GM12878 (cell line): ENCODE measurements at regions not wholly inside any gene's neighbourhood (a gene's known extent, or its start where the extent isn't known, plus 50 kb on each side); places are given as distances from the start of the nearest gene placed in this dataset.

Experiments
- ATAC-seq: fragments of 200-7000 bp; cut with Tn5 transposase; 3 replicates; pipeline ENCODE4 v1.9.1; 2020; ENCODE audit warnings: mild to moderate bottlenecking, moderate library complexity
- BruUV-seq: library from RNA; stranded (reverse); fragments of 400-500 nt; replicated peaks from 2 replicates; lab custom pipeline; 2021; lab: Mats Ljungman, UMichigan
- CTCF ChIA-PET: fragments of 300-600 bp; sonication (Branson Sonifier 250); formaldehyde crosslinking; extraction: SDS; loops from one replicate; lab custom pipeline; 2021; ENCODE audit warnings: inconsistent platforms; lab: Yijun Ruan, JAX
- POLR2A ChIA-PET: fragments of 350-600 bp; formaldehyde crosslinking; extraction: SDS; loops from one replicate; lab custom pipeline; 2021; ENCODE audit warnings: inconsistent platforms; lab: Charles Lee
- RAD21 ChIA-PET: fragments of 300-600 bp; sonication (Branson Sonifier 250); formaldehyde crosslinking; loops from one replicate; lab custom pipeline; 2023; ENCODE audit warnings: antibody characterized with exemption; ENCODE audit not compliant: unreplicated experiment; lab: Charles Lee
- SMC1A ChIA-PET: fragments of 300-600 bp; sonication (Branson Sonifier 250); formaldehyde crosslinking; loops from one replicate; lab custom pipeline; 2023; ENCODE audit not compliant: unreplicated experiment, uncharacterized antibody; lab: Charles Lee
- DNase-seq: peaks from one replicate; pipeline ENCODE4 v3.0.0-alpha.2; 2011; ENCODE audit warnings: low read depth, low spot score
- FAIRE-seq: peaks from 3 replicates; lab custom pipeline; 2011; peaks lifted over from hg19 to GRCh38; lab: Jason Lieb, UNC
- H2AFZ ChIP-seq: 2 replicates; pipeline ENCODE4 v1.6.0; 2011; ENCODE audit warnings: low read depth, low read length, control low read depth; ENCODE audit not compliant: control insufficient read depth
- H3K27ac ChIP-seq: 2 replicates; pipeline ENCODE4 v1.5.1; 2011; ENCODE audit warnings: control low read depth; ENCODE audit not compliant: control insufficient read depth, insufficient read depth
- H3K27me3 ChIP-seq, 2 experiments: replicated peaks in 1 of 2; 2 replicates each; pipeline versions ENCODE4 v1.6.0 to v1.6.1; 2011; ENCODE audit warnings: low read length in 1 of 2; ENCODE audit not compliant: control insufficient read depth in 2 of 2, insufficient read depth in 2 of 2
- H3K36me3 ChIP-seq, 2 experiments: 2 replicates each; pipeline ENCODE4 v1.5.1; 2011; ENCODE audit warnings: low read length in 1 of 2; ENCODE audit not compliant: control insufficient read depth in 2 of 2, insufficient read depth in 2 of 2
- H3K4me1 ChIP-seq: 2 replicates; pipeline ENCODE4 v1.6.1; 2011; ENCODE audit warnings: mild to moderate bottlenecking, low read length, moderate library complexity, mixed read lengths; ENCODE audit not compliant: control insufficient read depth, insufficient read depth
- H3K4me2 ChIP-seq: 2 replicates; pipeline ENCODE4 v1.6.0; 2011; ENCODE audit warnings: control low read depth; ENCODE audit not compliant: control insufficient read depth, insufficient read depth
- H3K4me3 ChIP-seq: fragments of 200-600 bp; sonication (generic); 2 replicates; pipeline ENCODE4 v1.5.1; 2016
- H3K79me2 ChIP-seq: 2 replicates; pipeline ENCODE4 v1.6.0; 2011; ENCODE audit warnings: low read length; ENCODE audit not compliant: control insufficient read depth, insufficient read depth
- H3K9ac ChIP-seq: 2 replicates; pipeline ENCODE4 v1.8.0; 2011; ENCODE audit warnings: low read length, control low read depth, mixed read lengths; ENCODE audit not compliant: control insufficient read depth, insufficient read depth
- H3K9me3 ChIP-seq: replicated peaks from 3 replicates; pipeline ENCODE4 v1.5.1; 2011; ENCODE audit warnings: mild to moderate bottlenecking, low read length; ENCODE audit not compliant: control insufficient read depth, insufficient read depth
- H4K20me1 ChIP-seq: 2 replicates; pipeline ENCODE4 v1.6.0; 2011; ENCODE audit not compliant: control insufficient read depth, insufficient read depth
- ATF2 ChIP-seq: IDR thresholded peaks from 2 replicates; pipeline ENCODE4 v1.6.1; 2012; ENCODE audit warnings: low read length, inconsistent platforms
- BHLHE40 ChIP-seq, 2 experiments: fragments of 450-650 bp in 1 of 2; IDR thresholded peaks; 2 replicates each; pipeline ENCODE4 v1.6.1; 2011 to 2017; ENCODE audit warnings: low read depth in 2 of 2, borderline replicate concordance in 1 of 2, improper control_type of control experiment in 1 of 2, low read length in 1 of 2, mild to moderate bottlenecking in 1 of 2
- GATAD2B ChIP-seq: fragments of 450-650 bp; conservative IDR thresholded peaks from 2 replicates; pipeline ENCODE4 v1.6.1; 2017; ENCODE audit warnings: low read depth, mild to moderate bottlenecking, moderate library complexity
- MEF2A ChIP-seq: IDR thresholded peaks from 2 replicates; pipeline ENCODE4 v1.6.1; 2011; ENCODE audit warnings: low read depth, mild to moderate bottlenecking, low read length, moderate library complexity; ENCODE audit not compliant: insufficient read depth
- NR2C1 ChIP-seq: fragments of 450-650 bp; IDR thresholded peaks from 2 replicates; pipeline ENCODE4 v1.6.1; 2017; ENCODE audit warnings: antibody characterized with exemption, mild to moderate bottlenecking, moderate library complexity
- WGBS: methylation state at CpG from one replicate; pipeline ENCODE4 v1.1.6; 2016; ENCODE audit warnings: low lambda C conversion rate; ENCODE audit not compliant: insufficient replicate concordance, insufficient coverage; ENCODE audit errors: missing lambda C conversion rate; 5-methylcytosine and 5-hydroxymethylcytosine counted together
- in situ Hi-C: fragments of 300-500 bp; cut with MboI; formaldehyde crosslinking; loops from 9 replicates; pipeline ENCODE4 v1.14.3; 2018; ENCODE audit warnings: mixed read lengths
- intact Hi-C: fragments of 100-400 bp; cut with micrococcal nuclease; formaldehyde crosslinking; loops from one replicate; pipeline ENCODE4 v1.14.2; 2022; ENCODE audit not compliant: unreplicated experiment

GRCh38 chr12:75583355-75583754, 71.9 kb upstream of the KRR1 start:
- DNase-seq = no peak
- SMC1A ChIA-PET = interaction anchor here (1.9 to 2.2 kb wide), 2 partner anchors 8 to 19 kb away, joined by 5 to 11 read pairs; no protein-coding TSS in a partner anchor
- 64% methylated on average over 3 of the region's 3 CpGs for WGBS
- Histone ChIP-seq H2AFZ (no peak overlapping the region), H3K27me3 (no peaks in the 10 kb centered on the region), H3K4me2 (no peak overlapping the region), H3K4me3 (no peak overlapping the region)
- in situ Hi-C loops = no loop called here
- BruUV-seq = no TSS peak
- RAD21 ChIA-PET = interaction anchor here (0.5 kb wide), 1 partner anchor 687 kb away, joined by 3 read pairs; no protein-coding TSS in a partner anchor
- TF ChIP-seq GATAD2B (no peak), ATF2 (no peak), NR2C1 (no peak), MEF2A (no peak), BHLHE40 (IDR thresholded peaks at IDR 0.05; ENCODE audit: borderline replicate concordance in 1 of 2, low read depth in 2 of 2, low read length in 1 of 2) (no peak)
- TF ChIP-seq, all 136 proteins: peak for 0
- no peaks in the 10 kb centered on the region for H3K36me3 ChIP-seq
- no peaks in the 10 kb centered on the region for H4K20me1 ChIP-seq
- ChIA-PET POLR2A (no interaction called here), CTCF (interaction anchor here (1.0 to 1.1 kb wide), 2 partner anchors 8 to 19 kb away, joined by 3 to 4 read pairs; no protein-coding TSS in a partner anchor)
- H3K4me1 ChIP-seq = no peaks in the 10 kb centered on the region
- no peaks in the 10 kb centered on the region for H3K9me3 ChIP-seq
- H3K9ac ChIP-seq = no peak overlapping the region
- FAIRE-seq (no peak), ATAC-seq (no peak)
- intact Hi-C loops = no loop called here
- H3K27ac ChIP-seq = no peak overlapping the region
- no peaks in the 10 kb centered on the region for H3K79me2 ChIP-seq
